ENCODE measurements at regions not wholly inside any gene's neighbourhood (a gene's known extent, or its start where the extent isn't known, plus 50 kb on each side); places are given as distances from the start of the nearest gene placed in this dataset.

DNA sequence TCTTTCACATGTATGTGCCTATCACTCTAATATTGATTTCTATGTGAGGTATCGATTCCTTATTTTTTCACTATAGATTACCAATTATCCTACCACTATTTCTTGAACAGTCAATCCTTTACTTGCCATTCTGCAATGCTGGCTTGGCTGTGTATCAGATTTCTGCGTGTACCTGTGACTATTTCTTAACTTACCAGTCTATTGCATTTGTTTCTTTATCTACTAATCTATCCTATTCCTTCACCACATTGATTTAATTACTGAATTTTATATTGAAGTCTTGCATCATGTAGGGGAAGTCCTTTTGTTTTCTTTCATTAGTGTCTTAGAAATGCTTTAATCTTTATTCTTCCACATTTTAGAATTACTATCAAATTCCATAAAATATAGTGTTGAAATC is 684.8 kb downstream of the LRRC70 start:
- H3K27me3 ChIP-seq (ENCODE audit: insufficient read depth, low read length), result no peaks in the 10 kb centered on the region
- no peak overlapping the region for H3K27ac Mint-ChIP-seq
- POLR2A ChIA-PET (ENCODE audit: partially characterized antibody), result no interaction called here
- no peaks in the 10 kb centered on the region for H3K36me3 ChIP-seq (ENCODE audit: insufficient read depth, low read length)
- no peaks in the 10 kb centered on the region for H3K4me1 ChIP-seq (ENCODE audit: insufficient read depth, low read length)
- no peak overlapping the region for H3K4me3 ChIP-seq (ENCODE audit: low read length in 2 of 2)
- H3K27ac ChIP-seq (ENCODE audit: low read depth, low read length), result no peak overlapping the region
- peaks cover 0 to 5% (median 0%) of the 10 kb centered on the region in 8 donors for H3K9me3 Mint-ChIP-seq
- CTCF ChIA-PET (ENCODE audit: partially characterized antibody), result no interaction called here
- intact Hi-C loops (cut with micrococcal nuclease), result no loop called here
- H3K4me1 Mint-ChIP-seq, result no peaks in the 10 kb centered on the region
- H3K9me3 ChIP-seq (ENCODE audit: control insufficient read depth in 1 of 2, low read length in 2 of 2), result peaks cover 0 to 3% of the 10 kb centered on the region in 2 donors
- no peaks in the 10 kb centered on the region for H3K27me3 Mint-ChIP-seq
- DNase-seq, result no peak
- H3K36me3 Mint-ChIP-seq, result no peaks in the 10 kb centered on the region
- no peak overlapping the region for H3K4me3 Mint-ChIP-seq

DNA sequence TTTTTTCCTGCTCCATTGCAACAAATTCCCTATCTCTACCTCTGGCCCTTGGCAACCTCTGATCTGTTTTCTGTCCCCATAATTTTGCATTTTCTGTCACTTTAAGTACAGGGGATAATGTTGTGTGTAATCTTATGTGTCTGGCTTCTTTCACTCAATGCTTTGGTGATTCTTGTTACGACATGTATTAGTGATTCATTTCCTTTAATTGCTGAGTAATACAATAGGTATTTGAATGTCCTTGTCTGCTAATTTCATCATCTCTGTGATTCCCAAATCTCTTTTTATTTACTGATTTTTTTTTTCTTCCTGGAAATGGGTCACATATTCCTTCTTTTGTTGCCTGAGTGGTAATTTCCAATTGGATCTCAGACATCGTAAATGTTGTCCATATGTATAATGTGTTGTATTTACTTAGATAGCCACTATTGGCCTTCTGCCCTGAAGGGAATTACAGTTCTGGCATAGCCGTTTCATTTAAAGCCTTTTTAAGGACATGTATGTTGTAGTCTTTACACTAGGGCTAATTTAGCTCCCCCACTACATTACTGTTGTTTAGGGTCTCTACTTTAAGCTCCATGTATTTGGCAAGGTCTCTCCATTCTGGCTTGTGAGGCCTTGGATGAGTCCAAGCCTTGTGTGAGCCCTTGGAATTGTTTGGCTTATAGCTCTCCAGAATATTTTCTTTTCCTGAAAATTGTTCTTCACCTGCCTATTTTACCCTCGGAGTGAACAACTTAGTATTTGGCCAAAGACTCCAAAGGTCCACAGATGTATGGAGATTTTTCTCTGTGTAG is 683.8 kb downstream of the LRRC70 start:
- no peaks in the 10 kb centered on the region for H3K36me3 ChIP-seq (ENCODE audit: insufficient read depth, low read length)
- H3K9me3 ChIP-seq (ENCODE audit: control insufficient read depth in 1 of 2, low read length in 2 of 2), result peaks cover 0 to 3% of the 10 kb centered on the region in 2 donors
- Mint-ChIP-seq H3K9me3 (peaks cover 0 to 5% (median 0%) of the 10 kb centered on the region in 8 donors), H3K27ac (no peak overlapping the region), H3K4me1 (no peaks in the 10 kb centered on the region), H3K27me3 (no peaks in the 10 kb centered on the region), H3K36me3 (no peaks in the 10 kb centered on the region), H3K4me3 (no peak overlapping the region)
- no peaks in the 10 kb centered on the region for H3K27me3 ChIP-seq (ENCODE audit: insufficient read depth, low read length)
- H3K4me3 ChIP-seq (ENCODE audit: low read length in 2 of 2), result no peak overlapping the region
- DNase-seq, result no peak
- ChIA-PET POLR2A (ENCODE audit: partially characterized antibody) (no interaction called here), CTCF (ENCODE audit: partially characterized antibody) (no interaction called here)
- H3K4me1 ChIP-seq (ENCODE audit: insufficient read depth, low read length), result no peaks in the 10 kb centered on the region
- intact Hi-C loops (cut with micrococcal nuclease), result no loop called here
- H3K27ac ChIP-seq (ENCODE audit: low read depth, low read length), result no peak overlapping the region

DNA sequence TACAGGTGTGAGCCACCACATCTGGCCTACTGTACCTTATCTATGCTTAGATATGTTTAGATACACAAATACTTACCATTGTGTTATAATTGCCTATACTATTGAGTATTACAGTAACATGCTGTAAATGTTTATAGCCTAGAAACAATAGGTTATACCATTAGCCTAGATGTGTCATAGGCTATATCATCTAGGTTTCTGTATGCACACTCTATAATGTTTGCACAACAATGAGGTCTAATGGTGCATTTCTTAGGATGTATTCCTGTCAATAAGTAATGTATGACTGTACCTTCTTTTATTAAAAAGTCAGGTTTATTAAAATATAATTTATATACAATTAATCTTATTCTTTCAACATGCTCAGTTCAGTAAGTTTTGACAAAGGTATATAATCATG is 683.1 kb downstream of the LRRC70 start:
- no peaks in the 10 kb centered on the region for H3K27me3 Mint-ChIP-seq
- CTCF ChIA-PET (ENCODE audit: partially characterized antibody), result no interaction called here
- H3K4me1 Mint-ChIP-seq, result no peaks in the 10 kb centered on the region
- POLR2A ChIA-PET (ENCODE audit: partially characterized antibody), result no interaction called here
- no peak overlapping the region for H3K4me3 ChIP-seq (ENCODE audit: low read length in 2 of 2)
- no peaks in the 10 kb centered on the region for H3K36me3 Mint-ChIP-seq
- H3K9me3 ChIP-seq (ENCODE audit: control insufficient read depth in 1 of 2, low read length in 2 of 2), result peaks cover 0 to 3% of the 10 kb centered on the region in 2 donors
- no peaks in the 10 kb centered on the region for H3K36me3 ChIP-seq (ENCODE audit: insufficient read depth, low read length)
- H3K27ac Mint-ChIP-seq, result no peak overlapping the region
- no peak overlapping the region for H3K27ac ChIP-seq (ENCODE audit: low read depth, low read length)
- no peaks in the 10 kb centered on the region for H3K4me1 ChIP-seq (ENCODE audit: insufficient read depth, low read length)
- no peak for DNase-seq
- peaks cover 0 to 5% (median 0%) of the 10 kb centered on the region in 8 donors for H3K9me3 Mint-ChIP-seq
- no peaks in the 10 kb centered on the region for H3K27me3 ChIP-seq (ENCODE audit: insufficient read depth, low read length)
- H3K4me3 Mint-ChIP-seq, result no peak overlapping the region
- intact Hi-C loops (cut with micrococcal nuclease), result no loop called here

DNA sequence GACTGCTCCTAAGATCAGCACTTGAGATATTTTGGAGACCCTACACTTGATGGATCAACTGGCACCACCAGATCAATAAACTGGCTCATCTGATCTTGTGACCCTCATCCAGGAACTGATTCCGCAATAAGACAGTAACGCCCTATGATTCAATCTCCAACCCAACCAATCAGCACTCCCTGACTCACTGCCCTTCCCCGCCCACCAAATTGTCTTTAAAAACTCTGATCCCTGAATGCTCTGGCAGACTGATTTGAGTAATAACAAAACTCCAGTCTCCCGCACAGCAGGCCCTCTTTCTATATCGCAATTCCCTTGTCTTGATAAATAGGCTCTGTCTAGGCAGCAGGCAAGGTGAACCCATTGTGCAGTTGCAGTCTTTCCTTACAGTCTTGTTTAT is 677.0 kb downstream of the LRRC70 start:
- Mint-ChIP-seq H3K27me3 (no peaks in the 10 kb centered on the region), H3K36me3 (no peaks in the 10 kb centered on the region), H3K4me3 (no peak overlapping the region), H3K4me1 (no peaks in the 10 kb centered on the region), H3K27ac (no peak overlapping the region), H3K9me3 (peaks cover 0 to 10% (median 4%) of the 10 kb centered on the region in 8 donors)
- H3K9me3 ChIP-seq (ENCODE audit: control insufficient read depth in 1 of 2, low read length in 2 of 2), result peaks cover 0 to 3% of the 10 kb centered on the region in 2 donors
- H3K4me1 ChIP-seq (ENCODE audit: insufficient read depth, low read length), result no peaks in the 10 kb centered on the region
- H3K4me3 ChIP-seq (ENCODE audit: low read length in 2 of 2), result no peak overlapping the region
- intact Hi-C loops (cut with micrococcal nuclease), result no loop called here
- H3K27me3 ChIP-seq (ENCODE audit: insufficient read depth, low read length), result no peaks in the 10 kb centered on the region
- H3K36me3 ChIP-seq (ENCODE audit: insufficient read depth, low read length), result no peaks in the 10 kb centered on the region
- POLR2A ChIA-PET (ENCODE audit: partially characterized antibody), result no interaction called here
- no peak overlapping the region for H3K27ac ChIP-seq (ENCODE audit: low read depth, low read length)
- DNase-seq, result no peak
- CTCF ChIA-PET (ENCODE audit: partially characterized antibody), result no interaction called here

DNA sequence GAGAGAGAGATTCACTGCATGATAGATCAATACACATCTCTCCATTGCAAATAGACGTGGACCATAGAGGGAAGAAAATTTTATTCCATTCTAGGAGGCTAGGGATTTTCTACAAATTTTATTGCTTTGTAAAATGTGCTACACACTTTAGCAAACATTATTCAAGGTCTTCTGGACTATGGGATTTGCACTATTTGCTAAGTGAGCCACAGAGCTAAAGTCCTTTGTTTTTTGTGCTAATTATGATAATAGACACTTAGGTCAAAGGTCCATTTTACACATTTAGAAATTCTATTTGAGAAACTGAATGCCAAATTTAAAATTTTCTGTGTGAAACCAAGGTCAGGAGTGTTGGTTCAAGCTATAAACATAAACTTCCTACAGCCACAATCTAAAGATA is 672.3 kb downstream of the LRRC70 start:
- Mint-ChIP-seq H3K27me3 (no peaks in the 10 kb centered on the region), H3K4me1 (no peaks in the 10 kb centered on the region), H3K4me3 (no peak overlapping the region), H3K36me3 (no peaks in the 10 kb centered on the region), H3K9me3 (peaks cover 0 to 15% (median 5%) of the 10 kb centered on the region in 8 donors), H3K27ac (no peak overlapping the region)
- Histone ChIP-seq H3K27me3 (ENCODE audit: insufficient read depth, low read length) (no peaks in the 10 kb centered on the region), H3K36me3 (ENCODE audit: insufficient read depth, low read length) (no peaks in the 10 kb centered on the region), H3K27ac (ENCODE audit: low read depth, low read length) (no peak overlapping the region), H3K4me1 (ENCODE audit: insufficient read depth, low read length) (no peaks in the 10 kb centered on the region), H3K4me3 (ENCODE audit: low read length in 2 of 2) (no peak overlapping the region), H3K9me3 (ENCODE audit: control insufficient read depth in 1 of 2, low read length in 2 of 2) (no peaks in the 10 kb centered on the region)
- ChIA-PET CTCF (ENCODE audit: partially characterized antibody) (no interaction called here), POLR2A (ENCODE audit: partially characterized antibody) (no interaction called here)
- DNase-seq, result no peak
- intact Hi-C loops (cut with micrococcal nuclease), result no loop called here

DNA sequence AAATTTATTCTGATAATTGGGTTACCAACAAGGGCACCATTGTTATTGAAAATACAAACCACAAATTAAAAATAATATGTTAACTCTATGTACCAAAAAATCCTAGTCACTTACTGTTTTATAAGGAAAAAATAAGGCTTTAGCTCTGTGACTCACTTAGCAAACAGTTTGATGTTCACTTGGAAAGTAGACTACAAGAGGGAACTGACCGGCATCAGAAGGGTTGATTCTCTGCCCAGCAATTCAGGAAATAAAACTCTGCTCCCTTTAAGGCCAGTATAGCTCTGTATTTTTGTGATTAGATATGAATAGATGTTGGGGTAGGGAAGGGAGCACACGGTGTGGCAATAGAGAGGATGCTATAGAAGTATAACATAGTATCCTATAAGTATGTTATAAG is 671.3 kb downstream of the LRRC70 start:
- Histone ChIP-seq H3K4me3 (ENCODE audit: low read length in 2 of 2) (no peak overlapping the region), H3K27me3 (ENCODE audit: insufficient read depth, low read length) (no peaks in the 10 kb centered on the region), H3K9me3 (ENCODE audit: control insufficient read depth in 1 of 2, low read length in 2 of 2) (no peaks in the 10 kb centered on the region), H3K27ac (ENCODE audit: low read depth, low read length) (no peak overlapping the region), H3K4me1 (ENCODE audit: insufficient read depth, low read length) (no peaks in the 10 kb centered on the region), H3K36me3 (ENCODE audit: insufficient read depth, low read length) (no peaks in the 10 kb centered on the region)
- intact Hi-C loops (cut with micrococcal nuclease), result no loop called here
- H3K4me1 Mint-ChIP-seq, result no peaks in the 10 kb centered on the region
- H3K27me3 Mint-ChIP-seq, result no peaks in the 10 kb centered on the region
- no peak overlapping the region for H3K4me3 Mint-ChIP-seq
- no peak for DNase-seq
- H3K27ac Mint-ChIP-seq, result no peak overlapping the region
- CTCF ChIA-PET (ENCODE audit: partially characterized antibody), result no interaction called here
- no peaks in the 10 kb centered on the region for H3K36me3 Mint-ChIP-seq
- peaks cover 0 to 9% (median 4%) of the 10 kb centered on the region in 8 donors for H3K9me3 Mint-ChIP-seq
- POLR2A ChIA-PET (ENCODE audit: partially characterized antibody), result no interaction called here

DNA sequence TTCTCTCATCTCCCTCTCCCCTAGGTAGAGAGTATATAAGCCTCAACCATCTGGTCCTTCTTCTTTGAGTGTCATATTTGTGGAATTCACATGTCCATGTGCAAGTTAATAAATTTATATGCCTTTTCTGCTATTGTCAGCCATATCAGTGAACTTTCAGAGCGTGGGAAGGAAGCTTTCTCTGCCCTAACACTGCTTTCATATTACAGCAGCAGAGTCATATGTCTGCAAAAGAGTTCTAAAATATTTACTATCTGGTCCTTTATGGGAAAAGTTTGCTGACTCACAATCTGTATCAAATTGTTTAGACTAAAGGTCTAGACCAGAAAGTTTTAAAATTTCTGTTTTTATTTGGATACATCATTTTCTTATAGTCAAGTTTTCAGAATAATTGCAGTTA is 669.0 kb downstream of the LRRC70 start:
- no peaks in the 10 kb centered on the region for H3K4me1 ChIP-seq (ENCODE audit: insufficient read depth, low read length)
- H3K36me3 Mint-ChIP-seq, result no peaks in the 10 kb centered on the region
- ChIA-PET POLR2A (ENCODE audit: partially characterized antibody) (no interaction called here), CTCF (ENCODE audit: partially characterized antibody) (no interaction called here)
- no peaks in the 10 kb centered on the region for H3K4me1 Mint-ChIP-seq
- intact Hi-C loops (cut with micrococcal nuclease), result no loop called here
- H3K27me3 Mint-ChIP-seq, result no peaks in the 10 kb centered on the region
- no peaks in the 10 kb centered on the region for H3K27me3 ChIP-seq (ENCODE audit: insufficient read depth, low read length)
- no peak overlapping the region for H3K4me3 Mint-ChIP-seq
- H3K27ac Mint-ChIP-seq, result no peak overlapping the region
- H3K36me3 ChIP-seq (ENCODE audit: insufficient read depth, low read length), result no peaks in the 10 kb centered on the region
- no peak for DNase-seq
- no peak overlapping the region for H3K27ac ChIP-seq (ENCODE audit: low read depth, low read length)
- no peaks in the 10 kb centered on the region for H3K9me3 ChIP-seq (ENCODE audit: control insufficient read depth in 1 of 2, low read length in 2 of 2)
- H3K9me3 Mint-ChIP-seq, result peaks cover 0 to 6% (median 2%) of the 10 kb centered on the region in 8 donors
- H3K4me3 ChIP-seq (ENCODE audit: low read length in 2 of 2), result no peak overlapping the region

DNA sequence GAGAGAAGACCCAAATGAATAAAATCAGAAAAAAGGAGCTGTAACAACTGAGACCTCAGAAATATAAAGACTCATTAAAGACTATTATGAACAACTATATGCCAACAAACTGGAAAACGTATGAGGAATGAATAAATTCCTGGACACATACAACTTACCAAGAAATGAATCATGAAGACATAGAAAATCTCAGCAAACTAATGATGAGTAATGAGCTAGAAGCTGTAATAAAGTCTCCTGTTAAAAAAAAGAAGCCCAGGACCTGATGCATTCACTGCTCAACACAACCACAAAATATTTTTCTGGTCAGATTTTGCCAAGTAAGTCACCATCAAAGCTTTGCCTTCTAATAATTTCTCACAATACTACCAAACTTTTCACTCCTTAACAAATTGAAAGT is 666.7 kb downstream of the LRRC70 start:
- H3K4me1 Mint-ChIP-seq, result no peaks in the 10 kb centered on the region
- intact Hi-C loops (cut with micrococcal nuclease), result no loop called here
- no peaks in the 10 kb centered on the region for H3K36me3 ChIP-seq (ENCODE audit: insufficient read depth, low read length)
- no peaks in the 10 kb centered on the region for H3K4me1 ChIP-seq (ENCODE audit: insufficient read depth, low read length)
- no peak for DNase-seq
- ChIA-PET POLR2A (ENCODE audit: partially characterized antibody) (no interaction called here), CTCF (ENCODE audit: partially characterized antibody) (no interaction called here)
- no peak overlapping the region for H3K4me3 Mint-ChIP-seq
- H3K27ac Mint-ChIP-seq, result no peak overlapping the region
- no peaks in the 10 kb centered on the region for H3K27me3 ChIP-seq (ENCODE audit: insufficient read depth, low read length)
- no peaks in the 10 kb centered on the region for H3K27me3 Mint-ChIP-seq
- H3K9me3 Mint-ChIP-seq, result peaks cover 0 to 7% (median 4%) of the 10 kb centered on the region in 8 donors
- no peak overlapping the region for H3K27ac ChIP-seq (ENCODE audit: low read depth, low read length)
- no peak overlapping the region for H3K4me3 ChIP-seq (ENCODE audit: low read length in 2 of 2)
- no peaks in the 10 kb centered on the region for H3K9me3 ChIP-seq (ENCODE audit: control insufficient read depth in 1 of 2, low read length in 2 of 2)
- no peaks in the 10 kb centered on the region for H3K36me3 Mint-ChIP-seq

All from CD4-positive, alpha-beta memory T cell (primary cell).